IMR-90 (cell line): ENCODE measurements at regions not wholly inside any gene's neighbourhood (a gene's known extent, or its start where the extent isn't known, plus 50 kb on each side); places are given as distances from the start of the nearest gene placed in this dataset.

Experiments used
- ATAC-seq: fragments of 200-7000 bp; cut with Tn5 transposase; 2 replicates; pipeline ENCODE4 v1.9.1; 2020; ENCODE audit warnings: low read depth, mild to moderate bottlenecking, moderate library complexity
- BruUV-seq: library from RNA; stranded (reverse); fragments of 400-500 nt; replicated peaks from 2 replicates; lab custom pipeline; 2021; lab: Mats Ljungman, UMichigan
- CTCF ChIA-PET: fragments of 300-600 bp; formaldehyde crosslinking; extraction: SDS; loops from one replicate; lab custom pipeline; 2021; ENCODE audit warnings: antibody characterized with exemption; lab: Yijun Ruan, JAX
- POLR2A ChIA-PET: fragments of 300-600 bp; sonication (Branson Sonifier 250); formaldehyde crosslinking; loops from one replicate; lab custom pipeline; 2022; ENCODE audit warnings: antibody characterized with exemption; ENCODE audit not compliant: unreplicated experiment; lab: Charles Lee
- DNase-seq: peaks from one replicate; pipeline ENCODE4 v3.0.0; 2013
- H2AFZ ChIP-seq: replicated peaks from 2 replicates; pipeline ENCODE3; 2013; ENCODE audit warnings: low read length, mild to moderate bottlenecking; ENCODE audit not compliant: poor library complexity
- H2AK5ac ChIP-seq: 2 replicates; pipeline ENCODE4 v1.6.1; 2013; ENCODE audit warnings: low read depth, low read length, inconsistent platforms
- H2AK9ac ChIP-seq: replicated peaks from 2 replicates; pipeline ENCODE3; 2013; ENCODE audit warnings: mild to moderate bottlenecking, low read depth, low read length, moderate library complexity; ENCODE audit not compliant: poor library complexity
- H2BK120ac ChIP-seq: 2 replicates; pipeline ENCODE4 v1.6.1; 2013; ENCODE audit warnings: low read depth, low read length, inconsistent platforms
- H2BK15ac ChIP-seq: 3 replicates; pipeline ENCODE4 v1.6.1; 2013; ENCODE audit warnings: low read depth, low read length, inconsistent platforms
- H2BK20ac ChIP-seq: 2 replicates; pipeline ENCODE4 v1.6.1; 2013; ENCODE audit warnings: low read depth, mild to moderate bottlenecking, inconsistent platforms, low read length, moderate library complexity
- H2BK5ac ChIP-seq: 2 replicates; pipeline ENCODE4 v1.6.1; 2013; ENCODE audit warnings: mild to moderate bottlenecking, low read depth, low read length, inconsistent platforms; ENCODE audit not compliant: poor library complexity, severe bottlenecking
- H3K14ac ChIP-seq: replicated peaks from 2 replicates; pipeline ENCODE4 v1.6.1; 2013; ENCODE audit warnings: low read depth, low read length, inconsistent platforms
- H3K18ac ChIP-seq: 2 replicates; pipeline ENCODE4 v1.6.1; 2013; ENCODE audit warnings: low read depth, low read length, control low read depth
- H3K23ac ChIP-seq: 2 replicates; pipeline ENCODE4 v1.6.1; 2013; ENCODE audit warnings: low read depth, low read length, inconsistent platforms
- H3K27ac ChIP-seq: 2 replicates; pipeline ENCODE4 v1.5.1; 2013; ENCODE audit warnings: mild to moderate bottlenecking, control low read depth, low read length; ENCODE audit not compliant: insufficient read depth
- H3K27me3 ChIP-seq: 2 replicates; pipeline ENCODE4 v1.6.1; 2013; ENCODE audit warnings: low read length; ENCODE audit not compliant: control insufficient read depth, insufficient read depth
- H3K36me3 ChIP-seq: 2 replicates; pipeline ENCODE4 v1.6.1; 2013; ENCODE audit warnings: low read length, mixed read lengths; ENCODE audit not compliant: control insufficient read depth, insufficient read depth
- H3K4ac ChIP-seq: 2 replicates; pipeline ENCODE4 v1.6.1; 2013; ENCODE audit warnings: low read depth, low read length, inconsistent platforms
- H3K4me1 ChIP-seq: 2 replicates; pipeline ENCODE4 v1.6.1; 2013; ENCODE audit warnings: low read length, mixed read lengths; ENCODE audit not compliant: control insufficient read depth, insufficient read depth
- H3K4me2 ChIP-seq: 2 replicates; pipeline ENCODE4 v1.6.1; 2013; ENCODE audit warnings: low read depth, mild to moderate bottlenecking, control low read depth, low read length, moderate library complexity
- H3K4me3 ChIP-seq: 2 replicates; pipeline ENCODE4 v1.5.1; 2013; ENCODE audit warnings: low read depth, mild to moderate bottlenecking, control low read depth, low read length, moderate library complexity; ENCODE audit not compliant: insufficient read depth
- H3K56ac ChIP-seq: 2 replicates; pipeline ENCODE4 v1.6.1; 2013; ENCODE audit warnings: low read length, inconsistent platforms; ENCODE audit not compliant: insufficient read depth; ENCODE audit errors: extremely low read depth
- H3K79me1 ChIP-seq, 2 experiments: 2 replicates each; pipeline ENCODE4 v1.6.1; 2013; ENCODE audit warnings: low read length in 2 of 2, inconsistent platforms in 1 of 2, low read depth in 1 of 2
- H3K9ac ChIP-seq: 2 replicates; pipeline ENCODE4 v1.6.1; 2013; ENCODE audit warnings: low read depth, low read length, control low read depth
- H3K9me1 ChIP-seq: 2 replicates; pipeline ENCODE4 v1.6.1; 2013; ENCODE audit warnings: low read length, inconsistent platforms; ENCODE audit not compliant: insufficient read depth
- H3K9me3 ChIP-seq: 2 replicates; pipeline ENCODE4 v1.6.1; 2013; ENCODE audit warnings: low read length; ENCODE audit not compliant: control insufficient read depth, insufficient read depth
- H4K20me1 ChIP-seq: 2 replicates; pipeline ENCODE4 v1.6.1; 2013; ENCODE audit warnings: low read length, inconsistent platforms; ENCODE audit not compliant: insufficient read depth
- H4K5ac ChIP-seq: 2 replicates; pipeline ENCODE4 v1.6.1; 2013; ENCODE audit warnings: mild to moderate bottlenecking, low read depth, low read length, control low read depth
- H4K8ac ChIP-seq, 2 experiments: 2 replicates each; pipeline ENCODE4 v1.6.1; 2013; ENCODE audit warnings: low read depth in 2 of 2, low read length in 2 of 2, control low read depth in 1 of 2, inconsistent platforms in 1 of 2
- H4K91ac ChIP-seq: 2 replicates; pipeline ENCODE4 v1.6.1; 2013; ENCODE audit warnings: low read depth, low read length, inconsistent platforms; ENCODE audit not compliant: insufficient read depth
- FOS ChIP-seq: fragments of 150-350 bp; IDR thresholded peaks from 2 replicates; pipeline ENCODE4 v1.6.1; 2016; ENCODE audit warnings: low read depth, low read length
- NFE2L2 ChIP-seq: fragments of 150-350 bp; IDR thresholded peaks from 2 replicates; pipeline ENCODE4 v1.6.1; 2016; ENCODE audit warnings: low read depth, mild to moderate bottlenecking, low read length
- POLR2A ChIP-seq: IDR thresholded peaks from 2 replicates; pipeline ENCODE4 v1.6.1; 2012; ENCODE audit warnings: mild to moderate bottlenecking, low read depth, low read length
- RCOR1 ChIP-seq: IDR thresholded peaks from 2 replicates; pipeline ENCODE4 v1.6.1; 2012; ENCODE audit warnings: mild to moderate bottlenecking, low read length, improper control_type of control experiment; ENCODE audit not compliant: insufficient replicate concordance
- RFX5 ChIP-seq: IDR thresholded peaks from 2 replicates; pipeline ENCODE4 v1.8.0; 2012; ENCODE audit warnings: low read depth, mild to moderate bottlenecking, low read length, moderate library complexity
- dilution Hi-C: fragments of 300-500 bp; cut with HindIII; formaldehyde crosslinking; loops from one replicate; pipeline ENCODE4 v1.14.3; 2018; ENCODE audit warnings: low sequenced_read_pairs; ENCODE audit not compliant: unreplicated experiment
- in situ Hi-C: fragments of 300-500 bp; cut with MboI; formaldehyde crosslinking; loops from 3 replicates; pipeline ENCODE4 v1.14.3; 2019; ENCODE audit warnings: low sequenced_read_pairs, inconsistent platforms, mixed read lengths
- intact Hi-C: fragments of 100-400 bp; cut with micrococcal nuclease; formaldehyde crosslinking; loops from 2 replicates; pipeline ENCODE4 v1.10.0; 2022
- TF ChIP-seq, protein P1 (sequence below): conservative IDR thresholded peaks from 2 replicates; pipeline ENCODE4 v1.5.1; 2012; ENCODE audit warnings: mild to moderate bottlenecking, low read depth, low read length, improper control_type of control experiment

DNA sequence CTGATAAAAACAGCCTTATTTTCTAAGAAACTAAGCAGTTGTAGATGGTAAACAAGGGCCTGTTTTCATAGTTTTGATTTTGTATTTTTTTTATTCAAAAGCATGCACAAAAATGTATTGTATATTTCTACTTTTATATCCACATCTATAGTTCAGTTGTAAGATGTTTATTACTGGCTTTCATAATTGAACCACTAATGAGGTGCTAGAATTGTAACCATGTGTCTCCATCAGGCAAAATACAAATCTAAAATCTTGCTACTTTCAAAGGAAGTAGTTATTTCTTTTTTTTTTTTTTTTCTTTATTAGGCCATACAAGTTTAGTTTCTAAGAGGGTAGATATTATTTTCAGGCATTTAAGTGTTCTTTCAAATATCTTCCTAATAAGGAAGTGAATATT is 1755.0 kb downstream of the MAT2B start:
- ChIA-PET CTCF (no interaction called here), POLR2A (no interaction called here)
- Histone ChIP-seq H3K4me3 (no peak overlapping the region), H3K9ac (no peak overlapping the region), H4K8ac (no peak overlapping the region), H2BK120ac (no peak overlapping the region), H4K5ac (no peak overlapping the region), H3K9me3 (no peaks in the 10 kb centered on the region), H2AK9ac (no peak overlapping the region), H2BK20ac (no peak overlapping the region), H3K9me1 (no peaks in the 10 kb centered on the region), H3K14ac (no peak overlapping the region), H3K4me1 (no peaks in the 10 kb centered on the region), H3K4ac (no peak overlapping the region), H3K36me3 (no peaks in the 10 kb centered on the region), H4K20me1 (no peaks in the 10 kb centered on the region), H3K4me2 (no peak overlapping the region), H3K79me1 (no peaks in the 10 kb centered on the region), H2AK5ac (no peak overlapping the region), H3K27ac (no peak overlapping the region), H3K23ac (no peak overlapping the region), H3K27me3 (no peaks in the 10 kb centered on the region), H2BK5ac (no peak overlapping the region), H2AFZ (no peak overlapping the region), H4K91ac (no peak overlapping the region), H2BK15ac (no peak overlapping the region), H3K56ac (no peak overlapping the region), H3K18ac (no peak overlapping the region)
- DNase-seq, result no peak
- intact Hi-C loops (no loop called here), dilution Hi-C loops (no loop called here), in situ Hi-C loops (no loop called here)
- ATAC-seq, result no peak
- no peak for TF ChIP-seq FOS
- no peak for TF ChIP-seq POLR2A
- no peak for TF ChIP-seq NFE2L2
- TF ChIP-seq, protein P1, sequence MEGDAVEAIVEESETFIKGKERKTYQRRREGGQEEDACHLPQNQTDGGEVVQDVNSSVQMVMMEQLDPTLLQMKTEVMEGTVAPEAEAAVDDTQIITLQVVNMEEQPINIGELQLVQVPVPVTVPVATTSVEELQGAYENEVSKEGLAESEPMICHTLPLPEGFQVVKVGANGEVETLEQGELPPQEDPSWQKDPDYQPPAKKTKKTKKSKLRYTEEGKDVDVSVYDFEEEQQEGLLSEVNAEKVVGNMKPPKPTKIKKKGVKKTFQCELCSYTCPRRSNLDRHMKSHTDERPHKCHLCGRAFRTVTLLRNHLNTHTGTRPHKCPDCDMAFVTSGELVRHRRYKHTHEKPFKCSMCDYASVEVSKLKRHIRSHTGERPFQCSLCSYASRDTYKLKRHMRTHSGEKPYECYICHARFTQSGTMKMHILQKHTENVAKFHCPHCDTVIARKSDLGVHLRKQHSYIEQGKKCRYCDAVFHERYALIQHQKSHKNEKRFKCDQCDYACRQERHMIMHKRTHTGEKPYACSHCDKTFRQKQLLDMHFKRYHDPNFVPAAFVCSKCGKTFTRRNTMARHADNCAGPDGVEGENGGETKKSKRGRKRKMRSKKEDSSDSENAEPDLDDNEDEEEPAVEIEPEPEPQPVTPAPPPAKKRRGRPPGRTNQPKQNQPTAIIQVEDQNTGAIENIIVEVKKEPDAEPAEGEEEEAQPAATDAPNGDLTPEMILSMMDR, result no peak
- TF ChIP-seq RCOR1, result no peak
- TF ChIP-seq RFX5, result no peak
- no TSS peak for BruUV-seq
